WTC11 (cell line): ENCODE measurements at regions not wholly inside any gene's neighbourhood (a gene's known extent, or its start where the extent isn't known, plus 50 kb on each side); places are given as distances from the start of the nearest gene placed in this dataset.

Experiments
- ATAC-seq: fragments of 200-7000 bp; cut with Tn5 transposase; 2 replicates; pipeline ENCODE4 v1.10.0; 2021; ENCODE audit warnings: mild to moderate bottlenecking, moderate library complexity
- CTCF ChIA-PET: fragments of 300-600 bp; sonication (Branson Sonifier 250); formaldehyde crosslinking; loops from one replicate; lab custom pipeline; 2021; ENCODE audit warnings: antibody characterized with exemption; lab: Charles Lee
- POLR2A ChIA-PET: fragments of 350-600 bp; sonication (Branson Sonifier 250); formaldehyde crosslinking; loops from one replicate; lab custom pipeline; 2021; ENCODE audit warnings: antibody characterized with exemption; lab: Charles Lee
- DNase-seq: peaks from one replicate; pipeline ENCODE4 v3.0.0; 2021; ENCODE audit warnings: low spot score
- H3K27ac Mint-ChIP-seq: 2 replicates; pipeline ENCODE4 v1.8.0; 2021; ENCODE audit warnings: mixed read lengths
- H3K27me3 Mint-ChIP-seq: 2 replicates; pipeline ENCODE4 v1.8.0; 2021; ENCODE audit warnings: low read depth, mild to moderate bottlenecking, moderate library complexity, mixed read lengths
- H3K36me3 Mint-ChIP-seq: 2 replicates; pipeline ENCODE4 v1.8.0; 2021; ENCODE audit warnings: mixed read lengths
- H3K4me1 Mint-ChIP-seq: 2 replicates; pipeline ENCODE4 v1.8.0; 2022; ENCODE audit warnings: mixed read lengths
- H3K4me3 Mint-ChIP-seq: 2 replicates; pipeline ENCODE4 v1.8.0; 2021; ENCODE audit warnings: mild to moderate bottlenecking, moderate library complexity, mixed read lengths
- H3K9me3 Mint-ChIP-seq: 2 replicates; pipeline ENCODE4 v1.8.0; 2021; ENCODE audit warnings: mixed read lengths
- AR ChIP-seq: fragments of 250-450 bp; sonication (Bioruptor Pico); IDR thresholded peaks from 2 replicates; pipeline ENCODE4 v1.9.0; 2021; ENCODE audit warnings: mild to moderate bottlenecking
- CREB1 ChIP-seq: sonication (generic); formaldehyde crosslinking; IDR thresholded peaks from 2 replicates; pipeline ENCODE4 v1.8.0; 2023; ENCODE audit warnings: mild to moderate bottlenecking, missing genetic modification reagents
- CREM ChIP-seq: sonication (generic); formaldehyde crosslinking; IDR thresholded peaks from 2 replicates; pipeline ENCODE4 v1.8.1; 2022; ENCODE audit warnings: mild to moderate bottlenecking, missing genetic modification reagents, moderate library complexity
- E2F5 ChIP-seq: sonication (generic); formaldehyde crosslinking; IDR thresholded peaks from 2 replicates; pipeline ENCODE4 v1.8.1; 2022; ENCODE audit warnings: mild to moderate bottlenecking, moderate library complexity, missing genetic modification reagents
- IRF2 ChIP-seq: sonication (generic); formaldehyde crosslinking; IDR thresholded peaks from 2 replicates; pipeline ENCODE4 v1.8.0; 2022; ENCODE audit warnings: low read depth, missing genetic modification reagents, borderline replicate concordance
- KAT7 ChIP-seq: sonication (generic); formaldehyde crosslinking; IDR thresholded peaks from 2 replicates; pipeline ENCODE4 v1.8.1; 2023; ENCODE audit warnings: missing genetic modification reagents, mild to moderate bottlenecking, borderline replicate concordance
- NFATC4 ChIP-seq: fragments of 250-450 bp; sonication (Bioruptor Pico); IDR thresholded peaks from 2 replicates; pipeline ENCODE4 v1.9.0; 2021; ENCODE audit warnings: mild to moderate bottlenecking
- NFYB ChIP-seq: sonication (generic); formaldehyde crosslinking; conservative IDR thresholded peaks from 2 replicates; pipeline ENCODE4 v1.8.0; 2022; ENCODE audit warnings: low read depth, missing genetic modification reagents
- RELA ChIP-seq: sonication (generic); formaldehyde crosslinking; IDR thresholded peaks from 2 replicates; pipeline ENCODE4 v1.8.1; 2022; ENCODE audit warnings: missing genetic modification reagents, mild to moderate bottlenecking, borderline replicate concordance
- RORB ChIP-seq: fragments of 250-450 bp; sonication (Bioruptor Pico); IDR thresholded peaks from 2 replicates; pipeline ENCODE4 v1.9.0; 2021; ENCODE audit warnings: mild to moderate bottlenecking
- TP53 ChIP-seq: sonication (generic); formaldehyde crosslinking; IDR thresholded peaks from 2 replicates; pipeline ENCODE4 v1.8.1; 2023; ENCODE audit warnings: mild to moderate bottlenecking, missing genetic modification reagents
- ZNF138 ChIP-seq: sonication (generic); formaldehyde crosslinking; conservative IDR thresholded peaks from 2 replicates; pipeline ENCODE4 v1.8.1; 2022; ENCODE audit warnings: mild to moderate bottlenecking, moderate library complexity, missing genetic modification reagents
- ZNF219 ChIP-seq: sonication (generic); formaldehyde crosslinking; IDR thresholded peaks from 2 replicates; pipeline ENCODE4 v1.8.0; 2023; ENCODE audit warnings: missing genetic modification reagents, mild to moderate bottlenecking, borderline replicate concordance
- ZNF317 ChIP-seq: sonication (generic); formaldehyde crosslinking; IDR thresholded peaks from 2 replicates; pipeline ENCODE4 v1.8.1; 2023; ENCODE audit warnings: low read depth, mild to moderate bottlenecking, moderate library complexity, missing genetic modification reagents, borderline replicate concordance
- TF ChIP-seq, protein P1 (sequence below): sonication (generic); formaldehyde crosslinking; IDR thresholded peaks from 2 replicates; pipeline ENCODE4 v1.8.0; 2023; ENCODE audit warnings: mild to moderate bottlenecking, missing genetic modification reagents
- TF ChIP-seq, protein P2 (sequence below): sonication (generic); formaldehyde crosslinking; IDR thresholded peaks from 2 replicates; pipeline ENCODE4 v1.8.1; 2022; ENCODE audit warnings: missing genetic modification reagents, borderline replicate concordance
- TF ChIP-seq, protein P3 (sequence below): fragments of 250-450 bp; sonication (Bioruptor Pico); IDR thresholded peaks from 2 replicates; pipeline ENCODE4 v1.8.0; 2021; ENCODE audit warnings: mild to moderate bottlenecking
- TF ChIP-seq, protein P4 (sequence below): sonication (generic); formaldehyde crosslinking; IDR thresholded peaks from 2 replicates; pipeline ENCODE4 v1.8.1; 2023; ENCODE audit warnings: mild to moderate bottlenecking, missing genetic modification reagents, borderline replicate concordance
- TF ChIP-seq, protein P5 (sequence below): fragments of 250-450 bp; sonication (Bioruptor Pico); IDR thresholded peaks from 2 replicates; pipeline ENCODE4 v1.9.0; 2021; ENCODE audit warnings: mild to moderate bottlenecking
- TF ChIP-seq, protein P6 (sequence below): sonication (generic); formaldehyde crosslinking; IDR thresholded peaks from 2 replicates; pipeline ENCODE4 v1.8.0; 2022; ENCODE audit warnings: mild to moderate bottlenecking, missing genetic modification reagents

- TF ChIP-seq, protein P1, sequence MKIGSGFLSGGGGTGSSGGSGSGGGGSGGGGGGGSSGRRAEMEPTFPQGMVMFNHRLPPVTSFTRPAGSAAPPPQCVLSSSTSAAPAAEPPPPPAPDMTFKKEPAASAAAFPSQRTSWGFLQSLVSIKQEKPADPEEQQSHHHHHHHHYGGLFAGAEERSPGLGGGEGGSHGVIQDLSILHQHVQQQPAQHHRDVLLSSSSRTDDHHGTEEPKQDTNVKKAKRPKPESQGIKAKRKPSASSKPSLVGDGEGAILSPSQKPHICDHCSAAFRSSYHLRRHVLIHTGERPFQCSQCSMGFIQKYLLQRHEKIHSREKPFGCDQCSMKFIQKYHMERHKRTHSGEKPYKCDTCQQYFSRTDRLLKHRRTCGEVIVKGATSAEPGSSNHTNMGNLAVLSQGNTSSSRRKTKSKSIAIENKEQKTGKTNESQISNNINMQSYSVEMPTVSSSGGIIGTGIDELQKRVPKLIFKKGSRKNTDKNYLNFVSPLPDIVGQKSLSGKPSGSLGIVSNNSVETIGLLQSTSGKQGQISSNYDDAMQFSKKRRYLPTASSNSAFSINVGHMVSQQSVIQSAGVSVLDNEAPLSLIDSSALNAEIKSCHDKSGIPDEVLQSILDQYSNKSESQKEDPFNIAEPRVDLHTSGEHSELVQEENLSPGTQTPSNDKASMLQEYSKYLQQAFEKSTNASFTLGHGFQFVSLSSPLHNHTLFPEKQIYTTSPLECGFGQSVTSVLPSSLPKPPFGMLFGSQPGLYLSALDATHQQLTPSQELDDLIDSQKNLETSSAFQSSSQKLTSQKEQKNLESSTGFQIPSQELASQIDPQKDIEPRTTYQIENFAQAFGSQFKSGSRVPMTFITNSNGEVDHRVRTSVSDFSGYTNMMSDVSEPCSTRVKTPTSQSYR (CRISPR knock-in tag): no peak
These were observed 157.6 kb upstream of the VEPH1 start (continued) for GRCh38 chr3:157660847-157661246.

DNA sequence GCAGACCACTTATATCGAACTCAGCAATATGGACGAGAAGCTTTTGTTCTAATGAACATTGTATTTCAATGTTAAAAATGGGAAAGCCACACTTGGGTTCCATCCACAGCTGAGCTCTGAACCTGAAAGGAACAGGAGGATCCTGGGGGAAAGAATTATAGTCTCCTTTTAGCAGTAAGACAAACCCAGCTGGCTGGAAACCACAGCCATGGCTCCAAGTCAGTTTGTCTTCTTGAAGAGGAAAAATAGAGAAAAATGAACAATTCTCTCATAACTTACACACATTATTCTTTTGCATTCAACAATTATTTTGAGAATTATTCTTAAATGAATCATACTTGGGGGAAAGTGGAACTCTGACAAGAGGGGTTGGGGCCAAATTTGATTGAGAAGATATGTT is 149.2 kb upstream of the VEPH1 start:
- ChIA-PET POLR2A (no interaction called here), CTCF (no interaction called here)
- H3K27ac Mint-ChIP-seq: no peak overlapping the region

More for the DNA sequence above, 149.2 kb upstream of the VEPH1 start:
- Mint-ChIP-seq H3K4me3 (no peak overlapping the region), H3K4me1 (peaks cover 2% of the 10 kb centered on the region; the same call in 1 of the 2 replicates)
- TF ChIP-seq CREM (CRISPR knock-in tag) (no peak), CREB1 (CRISPR knock-in tag) (no peak), E2F5 (no peak), AR (CRISPR knock-in tag) (no peak), ZNF138 (CRISPR knock-in tag) (no peak), ZNF317 (no peak), ZNF219 (no peak), NFATC4 (CRISPR knock-in tag) (no peak), NFYB (CRISPR knock-in tag) (no peak), RORB (CRISPR knock-in tag) (no peak), IRF2 (no peak), TP53 (CRISPR knock-in tag) (no peak), RELA (no peak), KAT7 (no peak)
- TF ChIP-seq, protein P2, sequence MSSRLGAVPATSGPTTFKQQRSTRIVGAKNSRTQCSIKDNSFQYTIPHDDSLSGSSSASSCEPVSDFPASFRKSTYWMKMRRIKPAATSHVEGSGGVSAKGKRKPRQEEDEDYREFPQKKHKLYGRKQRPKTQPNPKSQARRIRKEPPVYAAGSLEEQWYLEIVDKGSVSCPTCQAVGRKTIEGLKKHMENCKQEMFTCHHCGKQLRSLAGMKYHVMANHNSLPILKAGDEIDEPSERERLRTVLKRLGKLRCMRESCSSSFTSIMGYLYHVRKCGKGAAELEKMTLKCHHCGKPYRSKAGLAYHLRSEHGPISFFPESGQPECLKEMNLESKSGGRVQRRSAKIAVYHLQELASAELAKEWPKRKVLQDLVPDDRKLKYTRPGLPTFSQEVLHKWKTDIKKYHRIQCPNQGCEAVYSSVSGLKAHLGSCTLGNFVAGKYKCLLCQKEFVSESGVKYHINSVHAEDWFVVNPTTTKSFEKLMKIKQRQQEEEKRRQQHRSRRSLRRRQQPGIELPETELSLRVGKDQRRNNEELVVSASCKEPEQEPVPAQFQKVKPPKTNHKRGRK: no peak
- TF ChIP-seq, protein P3, sequence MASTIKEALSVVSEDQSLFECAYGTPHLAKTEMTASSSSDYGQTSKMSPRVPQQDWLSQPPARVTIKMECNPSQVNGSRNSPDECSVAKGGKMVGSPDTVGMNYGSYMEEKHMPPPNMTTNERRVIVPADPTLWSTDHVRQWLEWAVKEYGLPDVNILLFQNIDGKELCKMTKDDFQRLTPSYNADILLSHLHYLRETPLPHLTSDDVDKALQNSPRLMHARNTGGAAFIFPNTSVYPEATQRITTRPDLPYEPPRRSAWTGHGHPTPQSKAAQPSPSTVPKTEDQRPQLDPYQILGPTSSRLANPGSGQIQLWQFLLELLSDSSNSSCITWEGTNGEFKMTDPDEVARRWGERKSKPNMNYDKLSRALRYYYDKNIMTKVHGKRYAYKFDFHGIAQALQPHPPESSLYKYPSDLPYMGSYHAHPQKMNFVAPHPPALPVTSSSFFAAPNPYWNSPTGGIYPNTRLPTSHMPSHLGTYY: no peak
- TF ChIP-seq, protein P4, sequence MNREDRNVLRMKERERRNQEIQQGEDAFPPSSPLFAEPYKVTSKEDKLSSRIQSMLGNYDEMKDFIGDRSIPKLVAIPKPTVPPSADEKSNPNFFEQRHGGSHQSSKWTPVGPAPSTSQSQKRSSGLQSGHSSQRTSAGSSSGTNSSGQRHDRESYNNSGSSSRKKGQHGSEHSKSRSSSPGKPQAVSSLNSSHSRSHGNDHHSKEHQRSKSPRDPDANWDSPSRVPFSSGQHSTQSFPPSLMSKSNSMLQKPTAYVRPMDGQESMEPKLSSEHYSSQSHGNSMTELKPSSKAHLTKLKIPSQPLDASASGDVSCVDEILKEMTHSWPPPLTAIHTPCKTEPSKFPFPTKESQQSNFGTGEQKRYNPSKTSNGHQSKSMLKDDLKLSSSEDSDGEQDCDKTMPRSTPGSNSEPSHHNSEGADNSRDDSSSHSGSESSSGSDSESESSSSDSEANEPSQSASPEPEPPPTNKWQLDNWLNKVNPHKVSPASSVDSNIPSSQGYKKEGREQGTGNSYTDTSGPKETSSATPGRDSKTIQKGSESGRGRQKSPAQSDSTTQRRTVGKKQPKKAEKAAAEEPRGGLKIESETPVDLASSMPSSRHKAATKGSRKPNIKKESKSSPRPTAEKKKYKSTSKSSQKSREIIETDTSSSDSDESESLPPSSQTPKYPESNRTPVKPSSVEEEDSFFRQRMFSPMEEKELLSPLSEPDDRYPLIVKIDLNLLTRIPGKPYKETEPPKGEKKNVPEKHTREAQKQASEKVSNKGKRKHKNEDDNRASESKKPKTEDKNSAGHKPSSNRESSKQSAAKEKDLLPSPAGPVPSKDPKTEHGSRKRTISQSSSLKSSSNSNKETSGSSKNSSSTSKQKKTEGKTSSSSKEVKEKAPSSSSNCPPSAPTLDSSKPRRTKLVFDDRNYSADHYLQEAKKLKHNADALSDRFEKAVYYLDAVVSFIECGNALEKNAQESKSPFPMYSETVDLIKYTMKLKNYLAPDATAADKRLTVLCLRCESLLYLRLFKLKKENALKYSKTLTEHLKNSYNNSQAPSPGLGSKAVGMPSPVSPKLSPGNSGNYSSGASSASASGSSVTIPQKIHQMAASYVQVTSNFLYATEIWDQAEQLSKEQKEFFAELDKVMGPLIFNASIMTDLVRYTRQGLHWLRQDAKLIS (CRISPR knock-in tag): no peak
- TF ChIP-seq, protein P5, sequence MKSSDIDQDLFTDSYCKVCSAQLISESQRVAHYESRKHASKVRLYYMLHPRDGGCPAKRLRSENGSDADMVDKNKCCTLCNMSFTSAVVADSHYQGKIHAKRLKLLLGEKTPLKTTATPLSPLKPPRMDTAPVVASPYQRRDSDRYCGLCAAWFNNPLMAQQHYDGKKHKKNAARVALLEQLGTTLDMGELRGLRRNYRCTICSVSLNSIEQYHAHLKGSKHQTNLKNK (CRISPR knock-in tag): no peak
- TF ChIP-seq, protein P6, sequence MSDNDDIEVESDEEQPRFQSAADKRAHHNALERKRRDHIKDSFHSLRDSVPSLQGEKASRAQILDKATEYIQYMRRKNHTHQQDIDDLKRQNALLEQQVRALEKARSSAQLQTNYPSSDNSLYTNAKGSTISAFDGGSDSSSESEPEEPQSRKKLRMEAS: no peak
- TF ChIP-seq, all 79 proteins: peak for 0
- ATAC-seq (no peak), DNase-seq (no peak)
- no peaks in the 10 kb centered on the region for H3K9me3 Mint-ChIP-seq
- no peaks in the 10 kb centered on the region for H3K36me3 Mint-ChIP-seq
- no peaks in the 10 kb centered on the region for H3K27me3 Mint-ChIP-seq
